Colonic mucosa (tissue), 4 donors: ENCODE measurements at regions not wholly inside any gene's neighbourhood (a gene's known extent, or its start where the extent isn't known, plus 50 kb on each side); places are given as distances from the start of the nearest gene placed in this dataset. TPM values are rescaled to one million over a fixed set of nuclear protein-coding genes. Genes with fewer than 3 reads are reported as not detected.

ENCODE experiments used
- DNase-seq: peaks from one replicate; pipeline ENCODE4 v3.0.0-alpha.2; 2020
- H3K27ac ChIP-seq: fragments of 200-600 bp; one replicate; pipeline ENCODE4 v1.8.0; 2021
- H3K27me3 ChIP-seq: fragments of 200-600 bp; one replicate; pipeline ENCODE4 v1.8.0; 2021
- H3K36me3 ChIP-seq: fragments of 200-600 bp; one replicate; pipeline ENCODE4 v1.8.0; 2021
- H3K4me1 ChIP-seq: fragments of 200-600 bp; one replicate; pipeline ENCODE4 v1.8.0; 2021; ENCODE audit warnings: mild to moderate bottlenecking
- H3K4me3 ChIP-seq: fragments of 200-600 bp; one replicate; pipeline ENCODE4 v1.8.0; 2021
- H3K9ac ChIP-seq, 2 donors: one replicate each; pipeline ENCODE4 v1.7.0; 2013; ENCODE audit warnings: control low read depth in 2 of 2, low read depth in 2 of 2, low read length in 2 of 2
- H3K9me3 ChIP-seq: fragments of 200-600 bp; one replicate; pipeline ENCODE4 v1.8.0; 2021
- intact Hi-C: fragments of 100-400 bp; cut with DNase I; formaldehyde crosslinking; loops from one replicate; pipeline ENCODE4 v1.14.1; 2022
- microRNA-seq: library from miRNA; unstranded; fragments of <30 nt; microRNA quantifications from one replicate; pipeline ENCODE4, GENCODE V29; 2019
- TF ChIP-seq, protein P1 (sequence below): fragments of 200-600 bp; IDR thresholded peaks from one replicate; pipeline ENCODE4 v1.8.0; 2022; ENCODE audit warnings: antibody characterized with exemption, mild to moderate bottlenecking
- donor health status: healthy.
- donor health status: DM: no; HTN: no; CAD: no.
- donor health status: DM: no; HTN: no; CAD: no.

DNA sequence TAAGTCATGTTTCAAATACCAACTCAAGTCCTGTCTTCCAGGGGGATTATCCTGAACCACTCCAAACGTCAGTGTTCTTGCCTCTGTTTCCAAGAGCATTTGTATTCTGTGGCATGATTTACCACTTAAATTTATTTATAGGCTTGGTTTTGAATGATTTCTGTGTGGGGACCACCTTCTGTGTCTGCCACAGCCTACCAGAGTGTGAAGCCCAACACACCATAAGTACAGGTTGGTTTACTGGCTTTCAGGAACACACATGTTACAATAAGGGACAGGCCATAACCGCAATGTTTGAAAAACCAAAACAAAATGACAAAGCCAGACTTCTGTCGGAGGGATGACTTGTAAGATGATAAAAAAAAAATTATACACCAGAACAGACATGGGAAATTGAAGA, 56.5 kb upstream of the MAP3K7 start:
- H3K4me1 ChIP-seq: no peaks in the 10 kb centered on the region
- intact Hi-C loops: no loop called here
- no peaks in the 10 kb centered on the region for H3K36me3 ChIP-seq
- H3K9ac ChIP-seq: no peak overlapping the region
- H3K4me3 ChIP-seq: no peak overlapping the region
- no peak for DNase-seq
- H3K27me3 ChIP-seq: no peaks in the 10 kb centered on the region
- TF ChIP-seq, protein P1, sequence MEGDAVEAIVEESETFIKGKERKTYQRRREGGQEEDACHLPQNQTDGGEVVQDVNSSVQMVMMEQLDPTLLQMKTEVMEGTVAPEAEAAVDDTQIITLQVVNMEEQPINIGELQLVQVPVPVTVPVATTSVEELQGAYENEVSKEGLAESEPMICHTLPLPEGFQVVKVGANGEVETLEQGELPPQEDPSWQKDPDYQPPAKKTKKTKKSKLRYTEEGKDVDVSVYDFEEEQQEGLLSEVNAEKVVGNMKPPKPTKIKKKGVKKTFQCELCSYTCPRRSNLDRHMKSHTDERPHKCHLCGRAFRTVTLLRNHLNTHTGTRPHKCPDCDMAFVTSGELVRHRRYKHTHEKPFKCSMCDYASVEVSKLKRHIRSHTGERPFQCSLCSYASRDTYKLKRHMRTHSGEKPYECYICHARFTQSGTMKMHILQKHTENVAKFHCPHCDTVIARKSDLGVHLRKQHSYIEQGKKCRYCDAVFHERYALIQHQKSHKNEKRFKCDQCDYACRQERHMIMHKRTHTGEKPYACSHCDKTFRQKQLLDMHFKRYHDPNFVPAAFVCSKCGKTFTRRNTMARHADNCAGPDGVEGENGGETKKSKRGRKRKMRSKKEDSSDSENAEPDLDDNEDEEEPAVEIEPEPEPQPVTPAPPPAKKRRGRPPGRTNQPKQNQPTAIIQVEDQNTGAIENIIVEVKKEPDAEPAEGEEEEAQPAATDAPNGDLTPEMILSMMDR: no peak
- H3K9me3 ChIP-seq: no peaks in the 10 kb centered on the region
- no peak overlapping the region for H3K27ac ChIP-seq

DNA sequence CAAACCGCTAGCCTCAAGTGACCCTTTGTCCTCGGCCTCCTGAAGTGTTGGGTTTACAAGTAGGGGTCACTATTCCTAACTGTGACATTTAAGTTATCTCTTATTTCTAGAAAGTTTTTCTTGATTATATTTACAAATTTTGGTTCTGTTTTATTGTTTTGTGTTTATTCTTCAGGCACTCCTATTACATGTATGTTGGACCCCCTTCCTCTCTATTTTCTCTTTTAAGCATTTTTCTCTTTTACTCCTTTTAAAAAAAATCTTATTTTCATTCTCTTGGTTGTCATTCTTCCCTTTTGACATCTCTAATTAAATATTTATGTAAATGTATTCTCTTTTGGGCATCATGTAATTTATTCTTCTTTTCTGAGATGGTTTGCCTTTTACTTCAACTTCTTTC, 50.4 kb upstream of the MAP3K7 start:
- intact Hi-C loops: no loop called here
- no peak for DNase-seq
- no peaks in the 10 kb centered on the region for H3K4me1 ChIP-seq
- no peaks in the 10 kb centered on the region for H3K9me3 ChIP-seq
- no peaks in the 10 kb centered on the region for H3K36me3 ChIP-seq
- TF ChIP-seq, protein P1: no peak
- H3K4me3 ChIP-seq: no peak overlapping the region
- H3K27ac ChIP-seq: no peak overlapping the region
- no peaks in the 10 kb centered on the region for H3K27me3 ChIP-seq
- no peak overlapping the region for H3K9ac ChIP-seq

Small RNAs in the stretch of these regions (microRNA-seq; reads per million reads assigned to microRNA genes)
- not detected for gene MIR4643
